Mesendoderm (in vitro differentiated cells): ENCODE measurements at regions not wholly inside any gene's neighbourhood (a gene's known extent, or its start where the extent isn't known, plus 50 kb on each side); places are given as distances from the start of the nearest gene placed in this dataset.

ENCODE experiments used
- DNase-seq: peaks from one replicate; pipeline ENCODE4 v3.0.0; 2013
- H2AK5ac ChIP-seq: 2 replicates; pipeline ENCODE4 v1.6.1; 2013; ENCODE audit warnings: low read length, inconsistent platforms
- H2BK120ac ChIP-seq: 2 replicates; pipeline ENCODE4 v1.6.1; 2013; ENCODE audit warnings: low read depth, mild to moderate bottlenecking, low read length, moderate library complexity, mixed read lengths
- H2BK15ac ChIP-seq: replicated peaks from 2 replicates; pipeline ENCODE4 v1.6.1; 2013; ENCODE audit warnings: low read depth, mild to moderate bottlenecking, moderate library complexity
- H2BK5ac ChIP-seq: 2 replicates; pipeline ENCODE4 v1.6.1; 2013; ENCODE audit warnings: low read length, inconsistent platforms
- H3K18ac ChIP-seq: 2 replicates; pipeline ENCODE4 v1.6.1; 2013; ENCODE audit warnings: mild to moderate bottlenecking, low read length, mixed read lengths
- H3K23ac ChIP-seq: one replicate; pipeline ENCODE4 v1.6.1; 2013; ENCODE audit warnings: low read length
- H3K27ac ChIP-seq: 2 replicates; pipeline ENCODE4 v1.5.1; 2013; ENCODE audit warnings: low read depth, mild to moderate bottlenecking, inconsistent platforms, low read length, moderate library complexity
- H3K27me3 ChIP-seq: 2 replicates; pipeline ENCODE4 v1.6.1; 2013; ENCODE audit warnings: low read length, control low read depth, mild to moderate bottlenecking, inconsistent platforms; ENCODE audit not compliant: insufficient read depth, poor library complexity
- H3K36me3 ChIP-seq: 2 replicates; pipeline ENCODE4 v1.6.1; 2013; ENCODE audit warnings: low read length, inconsistent platforms; ENCODE audit not compliant: control insufficient read depth, insufficient read depth
- H3K4ac ChIP-seq: one replicate; pipeline ENCODE4 v1.6.1; 2013; ENCODE audit warnings: low read depth, mild to moderate bottlenecking, low read length, moderate library complexity
- H3K4me1 ChIP-seq: 2 replicates; pipeline ENCODE4 v1.6.1; 2013; ENCODE audit warnings: low read depth, low read length, inconsistent platforms; ENCODE audit not compliant: control insufficient read depth
- H3K4me2 ChIP-seq: 2 replicates; pipeline ENCODE4 v1.6.1; 2013; ENCODE audit warnings: low read length
- H3K4me3 ChIP-seq: 2 replicates; pipeline ENCODE4 v1.5.1; 2013; ENCODE audit warnings: mild to moderate bottlenecking, low read length
- H3K56ac ChIP-seq: one replicate; pipeline ENCODE4 v1.6.1; 2013; ENCODE audit warnings: low read length
- H3K79me1 ChIP-seq: 2 replicates; pipeline ENCODE4 v1.6.1; 2013; ENCODE audit warnings: low read length, inconsistent platforms
- H3K79me2 ChIP-seq: 2 replicates; pipeline ENCODE4 v1.6.1; 2013; ENCODE audit warnings: mild to moderate bottlenecking, low read length; ENCODE audit not compliant: control insufficient read depth, insufficient read depth
- H3K9ac ChIP-seq: 2 replicates; pipeline ENCODE4 v1.6.1; 2013; ENCODE audit warnings: low read length, inconsistent platforms
- H4K5ac ChIP-seq: one replicate; pipeline ENCODE4 v1.6.1; 2013; ENCODE audit warnings: low read length
- H4K8ac ChIP-seq: one replicate; pipeline ENCODE4 v1.6.1; 2013; ENCODE audit warnings: low read depth, mild to moderate bottlenecking, control low read depth, low read length, moderate library complexity
- WGBS: extraction: QIAGEN DNeasy Blood & Tissue Kit; methylation state at CpG from one replicate; pipeline ENCODE4 v1.1.7; 2013; ENCODE audit warnings: low lambda C conversion rate, missing lambda C conversion rate; ENCODE audit not compliant: insufficient coverage; ENCODE audit errors: extremely low coverage; 5-methylcytosine and 5-hydroxymethylcytosine counted together

DNA sequence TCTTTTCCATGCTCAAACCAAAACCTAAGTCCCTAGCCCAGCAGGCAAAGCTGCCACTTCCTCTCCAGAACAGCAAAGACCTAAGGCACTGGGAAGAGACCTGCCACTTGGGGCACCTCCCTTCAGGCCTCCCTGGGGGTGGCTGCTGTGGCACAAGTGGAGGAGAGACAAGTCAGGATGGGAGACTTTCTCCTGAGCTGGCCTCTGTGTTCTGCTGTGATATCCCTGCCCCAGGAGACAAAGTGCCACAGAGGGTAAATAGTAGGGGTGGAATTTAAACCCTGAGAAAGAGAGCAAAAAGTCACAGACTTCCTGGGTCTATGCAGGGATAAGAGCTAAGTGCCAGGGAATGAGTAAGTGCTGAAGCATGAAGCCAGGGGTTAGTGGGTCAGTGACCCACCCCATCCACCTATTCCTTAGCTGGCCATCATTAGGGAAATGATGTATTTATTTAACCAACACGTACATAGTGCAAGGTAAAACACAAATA is 84.2 kb downstream of the MRPL14 start:
- Histone ChIP-seq H3K4me2 (no peak overlapping the region), H3K4me1 (peaks cover 23% of the 10 kb centered on the region), H3K36me3 (no peaks in the 10 kb centered on the region), H3K56ac (peak overlapping the region; percentile 81), H4K8ac (no peak overlapping the region), H2BK15ac (no peak overlapping the region), H3K79me2 (no peaks in the 10 kb centered on the region), H2AK5ac (peak overlapping the region; percentile 32), H3K4ac (peak overlapping the region; percentile 61), H2BK5ac (peak overlapping the region; percentile 79), H3K9ac (peak overlapping the region; percentile 20), H3K18ac (peak overlapping the region; percentile 9), H3K23ac (no peak overlapping the region), H3K27me3 (no peaks in the 10 kb centered on the region), H4K5ac (no peak overlapping the region), H3K27ac (peak overlapping the region; percentile 74), H3K79me1 (no peaks in the 10 kb centered on the region), H2BK120ac (no peak overlapping the region), H3K4me3 (no peak overlapping the region)
- peak; percentile 66 for DNase-seq
- no CpG with 5 or more reads among the region's 1 CpG for WGBS

DNA sequence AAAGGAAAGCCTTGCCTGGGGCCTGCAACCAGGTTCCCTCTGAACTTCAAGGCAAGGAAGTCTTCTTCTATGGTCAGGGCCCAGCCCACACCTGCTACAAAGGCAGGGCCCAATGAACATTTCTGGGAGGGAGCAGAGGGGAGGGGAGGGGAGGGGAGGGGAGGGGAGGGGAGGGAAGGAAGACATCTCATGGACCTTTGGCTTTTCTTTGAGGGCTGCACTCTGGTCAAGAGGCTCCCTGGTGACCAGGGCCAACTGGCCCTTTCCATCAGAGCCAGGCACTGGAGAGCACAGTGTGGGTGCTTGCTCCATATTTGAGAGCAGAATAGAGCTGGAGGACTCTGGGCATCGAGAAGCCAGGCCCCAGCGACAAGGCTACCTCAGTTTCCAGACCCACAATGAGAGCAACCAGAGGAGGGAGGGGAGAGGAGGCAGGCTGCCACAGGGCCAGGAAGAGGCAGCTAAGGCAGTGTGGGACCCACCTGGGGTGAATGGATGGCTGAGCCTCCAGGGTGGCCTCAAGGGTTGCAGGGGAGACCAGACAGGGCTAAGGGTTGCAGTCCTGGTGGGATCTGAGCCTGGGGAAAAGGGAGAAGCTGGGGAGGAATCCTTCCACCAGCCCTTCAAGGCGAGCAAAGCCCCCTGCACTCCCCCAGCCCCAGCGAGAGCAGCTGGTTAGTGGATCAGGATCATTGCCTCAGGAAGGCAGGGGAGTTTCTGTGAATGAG is 84.8 kb downstream of the MRPL14 start:
- Histone ChIP-seq H3K56ac (peak overlapping the region; percentile 81), H4K5ac (no peak overlapping the region), H2BK5ac (peak overlapping the region; percentile 79), H3K23ac (no peak overlapping the region), H2BK120ac (no peak overlapping the region), H4K8ac (no peak overlapping the region), H3K4ac (peak overlapping the region; percentile 61), H3K79me2 (no peaks in the 10 kb centered on the region), H3K27me3 (no peaks in the 10 kb centered on the region), H3K4me2 (no peak overlapping the region), H3K9ac (peak overlapping the region; percentile 27), H2BK15ac (no peak overlapping the region), H3K4me1 (peaks cover 23% of the 10 kb centered on the region), H3K18ac (peak overlapping the region; percentile 9), H3K36me3 (no peaks in the 10 kb centered on the region), H2AK5ac (peak overlapping the region; percentile 12), H3K79me1 (no peaks in the 10 kb centered on the region), H3K4me3 (no peak overlapping the region), H3K27ac (peak overlapping the region; percentile 83)
- WGBS, result no CpG with 5 or more reads among the region's 4 CpGs
- DNase-seq, result no peak

DNA sequence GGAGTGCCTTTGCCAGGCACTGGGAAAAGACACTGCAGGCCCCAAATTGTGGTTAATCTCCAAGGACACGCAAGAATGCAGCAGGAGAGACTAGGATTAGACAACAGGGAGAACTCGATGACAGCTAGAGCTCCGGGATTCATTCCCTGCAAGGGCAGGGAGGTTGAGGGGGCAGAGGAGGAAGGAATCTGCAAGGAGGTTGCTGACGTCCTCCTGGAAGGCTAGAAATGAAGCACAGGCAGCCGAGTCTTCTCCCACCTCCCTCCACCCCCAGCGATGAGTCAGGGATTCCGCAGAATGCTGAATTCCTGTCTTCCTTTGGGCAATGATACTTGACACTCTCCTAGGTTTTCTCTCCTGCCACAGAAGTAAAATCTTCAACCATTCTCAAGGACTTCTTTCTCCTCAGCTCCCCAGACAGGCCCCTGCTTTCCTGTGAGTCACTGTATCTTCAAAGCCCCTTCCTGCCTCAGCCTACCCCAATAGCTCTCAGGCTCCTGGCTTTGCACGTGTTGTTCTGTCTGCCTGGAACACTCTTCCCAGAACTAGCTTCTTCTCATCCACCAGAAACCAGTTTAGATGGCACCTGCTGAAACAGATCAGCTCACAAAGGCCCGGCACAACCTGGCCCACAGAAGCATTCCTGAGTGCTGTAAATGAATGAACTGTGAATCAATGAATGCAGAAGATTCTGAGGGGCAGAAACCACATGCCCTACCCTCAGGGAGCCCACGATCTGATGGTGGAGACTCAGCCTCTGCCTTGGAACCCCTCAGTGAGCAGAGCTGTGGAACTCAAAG is 85.6 kb downstream of the MRPL14 start:
- peak; percentile 98 for DNase-seq
- no peak overlapping the region for H3K23ac ChIP-seq
- H2BK5ac ChIP-seq, result peak overlapping the region; percentile 81
- H3K4ac ChIP-seq, result no peak overlapping the region
- H3K4me2 ChIP-seq, result no peak overlapping the region
- H3K79me1 ChIP-seq, result no peaks in the 10 kb centered on the region
- H2AK5ac ChIP-seq, result no peak overlapping the region
- H3K79me2 ChIP-seq, result no peaks in the 10 kb centered on the region
- no peak overlapping the region for H2BK120ac ChIP-seq
- peak overlapping the region; percentile 24 for H3K9ac ChIP-seq
- no peak overlapping the region for H2BK15ac ChIP-seq
- H3K56ac ChIP-seq, result peak overlapping the region; percentile 70
- H4K8ac ChIP-seq, result no peak overlapping the region
- no peaks in the 10 kb centered on the region for H3K36me3 ChIP-seq
- H3K4me1 ChIP-seq, result peaks cover 23% of the 10 kb centered on the region
- H3K18ac ChIP-seq, result peak overlapping the region; percentile 33
- H3K27ac ChIP-seq, result peak overlapping the region; percentile 83
- no peaks in the 10 kb centered on the region for H3K27me3 ChIP-seq
- no peak overlapping the region for H4K5ac ChIP-seq
- no peak overlapping the region for H3K4me3 ChIP-seq
- WGBS, result no CpG with 5 or more reads among the region's 10 CpGs

- no peak overlapping the region for H2BK15ac ChIP-seq
- peaks cover 23% of the 10 kb centered on the region for H3K4me1 ChIP-seq
- H3K23ac ChIP-seq, result no peak overlapping the region
- no peaks in the 10 kb centered on the region for H3K79me1 ChIP-seq
- H3K27ac ChIP-seq, result no peak overlapping the region
- 100% methylated on average over 2 of the region's 4 CpGs for WGBS
- H2AK5ac ChIP-seq, result no peak overlapping the region
- H3K9ac ChIP-seq, result no peak overlapping the region
- H3K4me2 ChIP-seq, result no peak overlapping the region
- H4K5ac ChIP-seq, result no peak overlapping the region
- H3K27me3 ChIP-seq, result no peaks in the 10 kb centered on the region
- no peaks in the 10 kb centered on the region for H3K36me3 ChIP-seq
- H3K4me3 ChIP-seq, result no peak overlapping the region
- H3K18ac ChIP-seq, result peak overlapping the region; percentile 33
- no peak for DNase-seq
- H3K56ac ChIP-seq, result peak overlapping the region; percentile 19
- no peak overlapping the region for H4K8ac ChIP-seq
- H2BK5ac ChIP-seq, result no peak overlapping the region
- no peaks in the 10 kb centered on the region for H3K79me2 ChIP-seq
- H2BK120ac ChIP-seq, result no peak overlapping the region
- H3K4ac ChIP-seq, result no peak overlapping the region
These were observed 86.5 kb downstream of the MRPL14 start for GRCh38 chr6:44040786-44041185.

DNA sequence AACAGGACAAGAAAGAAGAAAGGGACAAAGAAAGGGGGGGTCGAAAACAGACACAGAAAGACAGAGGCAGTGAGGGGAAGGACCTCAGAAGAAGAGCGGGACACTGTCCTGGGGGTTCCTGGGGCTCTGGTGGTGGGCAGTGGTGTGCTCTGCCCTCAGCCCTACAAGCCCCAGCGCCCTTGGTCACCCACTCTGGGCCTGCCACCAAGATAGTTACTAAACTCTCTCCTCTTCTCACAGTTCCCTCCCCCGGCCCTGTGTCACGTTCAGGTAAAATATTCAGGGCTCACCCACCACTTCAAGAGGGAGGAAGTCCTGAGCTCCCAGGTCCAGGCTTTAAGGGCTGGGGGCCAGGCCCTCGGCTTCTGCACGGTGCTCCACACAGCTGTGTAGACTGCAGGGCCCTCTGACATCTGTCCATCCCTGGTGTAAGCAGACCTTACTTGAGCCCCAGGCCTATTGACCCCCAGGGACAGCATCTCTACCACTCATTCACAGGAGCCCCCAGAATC is 87.4 kb downstream of the MRPL14 start:
- Histone ChIP-seq H3K9ac (no peak overlapping the region), H3K18ac (no peak overlapping the region), H2AK5ac (no peak overlapping the region), H3K4me2 (no peak overlapping the region), H3K79me1 (no peaks in the 10 kb centered on the region), H3K56ac (peak overlapping the region; percentile 51), H4K8ac (no peak overlapping the region), H3K36me3 (no peaks in the 10 kb centered on the region), H3K4ac (peak overlapping the region; percentile 39), H3K27me3 (no peaks in the 10 kb centered on the region), H3K79me2 (no peaks in the 10 kb centered on the region), H3K4me3 (no peak overlapping the region), H2BK120ac (no peak overlapping the region), H2BK5ac (no peak overlapping the region), H4K5ac (no peak overlapping the region), H2BK15ac (no peak overlapping the region), H3K23ac (no peak overlapping the region), H3K4me1 (peaks cover 23% of the 10 kb centered on the region), H3K27ac (no peak overlapping the region)
- no CpG with 5 or more reads among the region's 7 CpGs for WGBS
- no peak for DNase-seq
